SU-DHL-6 (cell line): ENCODE measurements at regions not wholly inside any gene's neighbourhood (a gene's known extent, or its start where the extent isn't known, plus 50 kb on each side); places are given as distances from the start of the nearest gene placed in this dataset.

Experiments used
- H2AFZ ChIP-seq: fragments of 200-600 bp; sonication (generic); 2 replicates; pipeline ENCODE4 v1.6.1; 2014; ENCODE audit warnings: low read depth, mild to moderate bottlenecking, moderate library complexity, mixed read lengths, antibody characterized with exemption, low read length; ENCODE audit not compliant: severe bottlenecking
- H3F3A ChIP-seq: fragments of 200-600 bp; shearing (Covaris generic); 2 replicates; pipeline ENCODE4 v1.6.0; 2016; ENCODE audit warnings: antibody characterized with exemption, mild to moderate bottlenecking; ENCODE audit not compliant: insufficient read depth
- H3K27ac ChIP-seq: fragments of 200-600 bp; sonication (generic); 2 replicates; pipeline ENCODE4 v1.5.1; 2016; ENCODE audit warnings: low read depth, mild to moderate bottlenecking, low read length, moderate library complexity, mixed read lengths
- H3K27me3 ChIP-seq: fragments of 200-600 bp; sonication (generic), shearing (Covaris generic); 2 replicates; pipeline ENCODE4 v1.6.0; 2014; ENCODE audit warnings: mild to moderate bottlenecking, low read length
- H3K36me3 ChIP-seq: fragments of 200-600 bp; sonication (generic); 2 replicates; pipeline ENCODE4 v1.6.1; 2014; ENCODE audit warnings: mild to moderate bottlenecking, low read length, mixed read lengths
- H3K4me2 ChIP-seq: fragments of 300-600, 200-600 bp; shearing (Covaris generic), sonication (generic); 2 replicates; pipeline ENCODE4 v1.6.0; 2014; ENCODE audit warnings: low read length, low read depth, mild to moderate bottlenecking; ENCODE audit not compliant: poor library complexity, severe bottlenecking
- H3K4me3 ChIP-seq: fragments of 200-600 bp; sonication (generic); 2 replicates; pipeline ENCODE4 v1.5.1; 2014; ENCODE audit warnings: antibody characterized with exemption, low read length, mild to moderate bottlenecking, mixed read lengths; ENCODE audit not compliant: insufficient read depth, poor library complexity, severe bottlenecking
- H3K79me2 ChIP-seq: fragments of 200-600 bp; sonication (generic); 2 replicates; pipeline ENCODE4 v1.6.1; 2014; ENCODE audit warnings: mild to moderate bottlenecking, low read length, moderate library complexity; ENCODE audit not compliant: insufficient read depth
- H3K9ac ChIP-seq: fragments of 200-600 bp; sonication (generic); 2 replicates; pipeline ENCODE4 v1.7.0; 2014; ENCODE audit warnings: mild to moderate bottlenecking, low read length
- H3K9me2 ChIP-seq: fragments of 200-600 bp; sonication (generic); replicated peaks from 2 replicates; pipeline ENCODE4 v1.6.1; 2014; ENCODE audit warnings: low read length; ENCODE audit not compliant: insufficient read depth
- H3K9me3 ChIP-seq: fragments of 200-600 bp; sonication (generic); 2 replicates; pipeline ENCODE4 v1.6.1; 2014; ENCODE audit warnings: low read length, mixed read lengths; ENCODE audit not compliant: insufficient read depth
- H4K20me1 ChIP-seq: fragments of 200-600 bp; sonication (generic); 2 replicates; pipeline ENCODE4 v1.6.1; 2014; ENCODE audit warnings: low read depth, mild to moderate bottlenecking, antibody characterized with exemption, low read length, moderate library complexity, mixed read lengths
- CTCF ChIP-seq: fragments of 200-600 bp; sonication (generic); IDR thresholded peaks from one replicate; pipeline ENCODE4 v1.5.1; 2017; ENCODE audit warnings: antibody characterized with exemption, mild to moderate bottlenecking, low read length, moderate library complexity; ENCODE audit not compliant: insufficient read depth, poor library complexity, severe bottlenecking
- EZH2phosphoT487 ChIP-seq: fragments of 200-600 bp; sonication (generic), shearing (Covaris generic); conservative IDR thresholded peaks from 2 replicates; pipeline ENCODE4 v1.6.1; 2018; ENCODE audit warnings: mild to moderate bottlenecking, antibody characterized with exemption, low read length, moderate library complexity, mixed read lengths

GRCh38 chrX:94722578-94722977 lies 1048.6 kb downstream of the FAM133A start:
- Histone ChIP-seq H3K79me2 (no peaks in the 10 kb centered on the region), H2AFZ (no peak overlapping the region), H3K4me2 (no peak overlapping the region), H3F3A (no peaks in the 10 kb centered on the region), H3K9ac (no peak overlapping the region), H4K20me1 (no peaks in the 10 kb centered on the region), H3K27me3 (no peaks in the 10 kb centered on the region), H3K9me3 (no peaks in the 10 kb centered on the region), H3K36me3 (no peaks in the 10 kb centered on the region), H3K4me3 (no peak overlapping the region), H3K27ac (no peak overlapping the region), H3K9me2 (no peaks in the 10 kb centered on the region)
- TF ChIP-seq EZH2phosphoT487: no peak
- TF ChIP-seq CTCF: no peak

- Histone ChIP-seq H3K27me3 (no peaks in the 10 kb centered on the region), H3K36me3 (no peaks in the 10 kb centered on the region), H3K79me2 (no peaks in the 10 kb centered on the region), H3K4me2 (no peak overlapping the region), H2AFZ (no peak overlapping the region), H3K9ac (no peak overlapping the region), H3K9me3 (no peaks in the 10 kb centered on the region), H4K20me1 (no peaks in the 10 kb centered on the region), H3K27ac (no peak overlapping the region), H3F3A (no peaks in the 10 kb centered on the region), H3K9me2 (no peaks in the 10 kb centered on the region), H3K4me3 (no peak overlapping the region)
- TF ChIP-seq CTCF (no peak), EZH2phosphoT487 (no peak)
Observed at GRCh38 chrX:94742772-94743171, 1068.8 kb downstream of the FAM133A start.

GRCh38 chrX:94743478-94743877 lies 1069.5 kb downstream of the FAM133A start:
- Histone ChIP-seq H3K27ac (no peak overlapping the region), H3K9me2 (no peaks in the 10 kb centered on the region), H3F3A (no peaks in the 10 kb centered on the region), H3K36me3 (no peaks in the 10 kb centered on the region), H3K9me3 (no peaks in the 10 kb centered on the region), H2AFZ (no peak overlapping the region), H3K79me2 (no peaks in the 10 kb centered on the region), H4K20me1 (no peaks in the 10 kb centered on the region), H3K27me3 (no peaks in the 10 kb centered on the region), H3K4me2 (no peak overlapping the region), H3K9ac (no peak overlapping the region), H3K4me3 (no peak overlapping the region)
- TF ChIP-seq CTCF (no peak), EZH2phosphoT487 (no peak)
